ENCODE measurements at regions not wholly inside any gene's neighbourhood (a gene's known extent, or its start where the extent isn't known, plus 50 kb on each side); places are given as distances from the start of the nearest gene placed in this dataset.

GRCh38 chr2:185610301-185610700, 128.3 kb upstream of the FSIP2 start:
- TF ChIP-seq POLR2A (IDR thresholded peaks at IDR 0.05; ENCODE audit: low read length) (no peak), GATA1 (IDR thresholded peaks at IDR 0.05; ENCODE audit: low read depth, low read length) (no peak)
